HepG2 (cell line): ENCODE measurements at regions not wholly inside any gene's neighbourhood (a gene's known extent, or its start where the extent isn't known, plus 50 kb on each side); places are given as distances from the start of the nearest gene placed in this dataset.

Source experiments
- ATAC-seq: fragments of 200-7000 bp; cut with Tn5 transposase; 3 replicates; pipeline ENCODE4 v1.9.1; 2020; ENCODE audit warnings: mild to moderate bottlenecking, moderate library complexity
- BruUV-seq: library from RNA; stranded (reverse); fragments of 400-500 nt; replicated peaks from 2 replicates; lab custom pipeline; 2021; lab: Mats Ljungman, UMichigan
- CTCF ChIA-PET: fragments of 300-600 bp; formaldehyde crosslinking; extraction: SDS; loops from one replicate; lab custom pipeline; 2021; ENCODE audit warnings: low total read pairs, inconsistent platforms, low intra/inter-chr PET ratio; lab: Yijun Ruan, JAX
- POLR2A ChIA-PET: fragments of 350-600 bp; sonication (Branson Sonifier 250); formaldehyde crosslinking; loops from one replicate; lab custom pipeline; 2020; ENCODE audit warnings: antibody characterized with exemption, inconsistent platforms; lab: Yijun Ruan, JAX
- DNase-seq: peaks from one replicate; pipeline ENCODE4 v3.0.0-alpha.2; 2015; ENCODE audit warnings: low spot score
- FAIRE-seq: peaks from 3 replicates; lab custom pipeline; 2011; peaks lifted over from hg19 to GRCh38; lab: Jason Lieb, UNC
- H2AFZ ChIP-seq: one replicate; pipeline ENCODE4 v1.6.1; 2011; ENCODE audit warnings: low read length, inconsistent platforms
- H3K27ac ChIP-seq: fragments of 300-600 bp; 3 replicates; pipeline ENCODE4 v1.8.0; 2011; ENCODE audit warnings: mixed run types, mild to moderate bottlenecking, mixed read lengths, low read length, inconsistent platforms; ENCODE audit not compliant: insufficient read depth; ENCODE audit errors: extremely low read length
- H3K27me3 ChIP-seq, 2 experiments: fragments of 200-600 bp in 1 of 2; 2 replicates in 1 of 2; 3 replicates in 1 of 2; pipeline versions ENCODE4 v1.6.0 to v1.8.0; 2011; ENCODE audit warnings: low read length in 2 of 2, mild to moderate bottlenecking in 2 of 2, moderate library complexity in 2 of 2, inconsistent platforms in 1 of 2; ENCODE audit not compliant: insufficient read depth in 2 of 2, control insufficient read depth in 1 of 2
- H3K36me3 ChIP-seq, 2 experiments: fragments of 200-600 bp in 1 of 2; replicated peaks in 1 of 2; 2 replicates in 1 of 2; 3 replicates in 1 of 2; pipeline versions ENCODE4 v1.5.1 to v1.8.0; 2011; ENCODE audit warnings: low read length in 2 of 2, inconsistent platforms in 1 of 2; ENCODE audit not compliant: insufficient read depth in 2 of 2, control insufficient read depth in 1 of 2
- H3K4me1 ChIP-seq: 2 replicates; pipeline ENCODE4 v1.5.1; 2012; ENCODE audit warnings: low read length, inconsistent platforms; ENCODE audit not compliant: insufficient read depth
- H3K4me2 ChIP-seq: 2 replicates; pipeline ENCODE4 v1.6.0; 2011; ENCODE audit warnings: low read depth, low read length, inconsistent platforms
- H3K4me3 ChIP-seq, 3 experiments: fragments of 200-600 bp in 1 of 3; sonication (generic), shearing (Covaris generic) in 1 of 3; replicated peaks in 1 of 3; 2 replicates each; pipeline ENCODE4 v1.5.1; 2011 to 2016; ENCODE audit warnings: low read length in 3 of 3, inconsistent platforms in 2 of 3, low read depth in 2 of 3, mild to moderate bottlenecking in 2 of 3, control low read depth in 1 of 3, mixed read lengths in 1 of 3; ENCODE audit not compliant: insufficient read depth in 1 of 3
- H3K79me2 ChIP-seq: one replicate; pipeline ENCODE4 v1.6.1; 2011; ENCODE audit warnings: low read length, inconsistent platforms; ENCODE audit not compliant: insufficient read depth
- H3K9ac ChIP-seq: 2 replicates; pipeline ENCODE4 v1.6.0; 2011; ENCODE audit warnings: mild to moderate bottlenecking, low read depth, low read length, inconsistent platforms; ENCODE audit not compliant: insufficient read depth
- H3K9me3 ChIP-seq: 2 replicates; pipeline ENCODE4 v1.5.1; 2012; ENCODE audit warnings: mild to moderate bottlenecking, low read length
- H4K20me1 ChIP-seq: 2 replicates; pipeline ENCODE4 v1.6.0; 2011; ENCODE audit warnings: inconsistent platforms, mild to moderate bottlenecking, low read length, moderate library complexity; ENCODE audit not compliant: insufficient read depth
- AFF4 ChIP-seq: sonication (generic); formaldehyde crosslinking; IDR thresholded peaks from 2 replicates; pipeline ENCODE4 v1.4.0; 2020; ENCODE audit warnings: missing genetic modification reagents
- CCAR2 ChIP-seq: fragments of 200-400 bp; formaldehyde crosslinking; optimal IDR thresholded peaks from 2 replicates; pipeline ENCODE3; 2018; ENCODE audit warnings: low read depth, mild to moderate bottlenecking, low read length, moderate library complexity
- CREM ChIP-seq, 2 experiments: sonication (generic) in 1 of 2; formaldehyde crosslinking in 1 of 2; IDR thresholded peaks; 2 replicates each; pipeline versions ENCODE4 v1.4.0 to v1.6.1; 2016 to 2020; ENCODE audit warnings: antibody characterized with exemption in 1 of 2, mild to moderate bottlenecking in 1 of 2, missing genetic modification reagents in 1 of 2
- NFKB2 ChIP-seq: sonication (generic); formaldehyde crosslinking; IDR thresholded peaks from 2 replicates; pipeline ENCODE4 v1.4.0; 2020; ENCODE audit warnings: missing genetic modification reagents, borderline replicate concordance
- YY1 ChIP-seq: IDR thresholded peaks from 2 replicates; pipeline ENCODE4 v1.6.1; 2011; ENCODE audit warnings: low read length, low read depth, moderate library complexity, mild to moderate bottlenecking; ENCODE audit not compliant: insufficient read depth, insufficient replicate concordance
- ZNF10 ChIP-seq: sonication (generic); formaldehyde crosslinking; IDR thresholded peaks from 2 replicates; pipeline ENCODE4 v1.4.0; 2020; ENCODE audit warnings: mild to moderate bottlenecking, low read depth, missing genetic modification reagents, borderline replicate concordance
- ZNF597 ChIP-seq: sonication (generic); formaldehyde crosslinking; IDR thresholded peaks from 2 replicates; pipeline ENCODE4 v1.5.0; 2020; ENCODE audit warnings: missing genetic modification reagents
- WGBS: methylation state at CpG from one replicate; pipeline ENCODE4 v1.1.6; 2017; ENCODE audit warnings: low lambda C conversion rate; 5-methylcytosine and 5-hydroxymethylcytosine counted together
- in situ Hi-C: cut with HindIII; loops from 2 replicates; pipeline ENCODE4 v1.10.0; 2017; ENCODE audit warnings: low pct_unique_long_range_greater_than_20kb; ENCODE audit not compliant: extremely low pct_ligation_motif_present
- intact Hi-C: fragments of 100-400 bp; cut with micrococcal nuclease; formaldehyde crosslinking; loops from one replicate; pipeline ENCODE4 v1.10.0; 2022; ENCODE audit not compliant: unreplicated experiment

GRCh38 chr14:83379436-83379835 lies 1845.8 kb upstream of the SEL1L start:
- Histone ChIP-seq H3K79me2 (no peaks in the 10 kb centered on the region), H3K4me1 (no peaks in the 10 kb centered on the region), H2AFZ (no peak overlapping the region), H4K20me1 (no peaks in the 10 kb centered on the region), H3K4me3 (no peak overlapping the region), H3K4me2 (no peak overlapping the region), H3K27ac (no peak overlapping the region), H3K27me3 (no peaks in the 10 kb centered on the region), H3K9ac (no peak overlapping the region), H3K36me3 (no peaks in the 10 kb centered on the region), H3K9me3 (peaks cover 67% of the 10 kb centered on the region)
- ATAC-seq (no peak), DNase-seq (no peak), FAIRE-seq (no peak)
- no TSS peak for BruUV-seq
- intact Hi-C loops (no loop called here), in situ Hi-C loops (no loop called here)
- WGBS: 5% methylated on average over 3 of the region's 3 CpGs
- ChIA-PET POLR2A (no interaction called here), CTCF (no interaction called here)
- TF ChIP-seq CREM (IDR thresholded peaks at IDR 0.05) (no peak), CREM (CRISPR knock-in tag; IDR thresholded peaks at IDR 0.05) (no peak), ZNF10 (CRISPR knock-in tag) (no peak), NFKB2 (CRISPR knock-in tag) (no peak), YY1 (no peak)
- TF ChIP-seq, all 625 proteins: peak for 0

GRCh38 chr14:83384253-83384652 lies 1850.6 kb upstream of the SEL1L start:
- Histone ChIP-seq H3K27ac (no peak overlapping the region), H3K79me2 (no peaks in the 10 kb centered on the region), H3K27me3 (no peaks in the 10 kb centered on the region), H3K9me3 (peaks cover 44% of the 10 kb centered on the region), H3K4me3 (no peak overlapping the region), H3K36me3 (no peaks in the 10 kb centered on the region), H3K9ac (no peak overlapping the region), H4K20me1 (no peaks in the 10 kb centered on the region), H3K4me1 (no peaks in the 10 kb centered on the region), H2AFZ (no peak overlapping the region), H3K4me2 (no peak overlapping the region)
- ChIA-PET POLR2A (no interaction called here), CTCF (no interaction called here)
- BruUV-seq: no TSS peak
- WGBS: 34% methylated on average over 3 of the region's 3 CpGs
- in situ Hi-C loops: no loop called here
- FAIRE-seq: no peak
- ATAC-seq: no peak
- no peak for DNase-seq
- TF ChIP-seq CCAR2 (no peak), AFF4 (CRISPR knock-in tag) (no peak), ZNF597 (CRISPR knock-in tag) (no peak)
- intact Hi-C loops: no loop called here
